Natural killer cell (primary cell): ENCODE measurements at regions not wholly inside any gene's neighbourhood (a gene's known extent, or its start where the extent isn't known, plus 50 kb on each side); places are given as distances from the start of the nearest gene placed in this dataset.

Experiments
- ATAC-seq, 3 donors: fragments of 150-1000 bp in 2 of 3; fragments of 200-7000 bp in 1 of 3; cut with Tn5 transposase; 1 replicate in 1 of 3; 2 replicates in 2 of 3; pipeline ENCODE4 v1.10.0; 2021; ENCODE audit warnings: mild to moderate bottlenecking in 2 of 3, moderate library complexity in 2 of 3
- DNase-seq, 2 donors: peaks; one replicate each; pipeline versions ENCODE4 v3.0.0 to v3.0.0-alpha.2; 2013 to 2021; ENCODE audit warnings: mixed read lengths in 1 of 2
- H3K27ac ChIP-seq: one replicate; pipeline ENCODE4 v1.5.1; 2013; ENCODE audit warnings: mild to moderate bottlenecking, low read length
- H3K27me3 ChIP-seq: one replicate; pipeline ENCODE4 v1.6.1; 2013; ENCODE audit warnings: low read length; ENCODE audit not compliant: control insufficient read depth, insufficient read depth
- H3K36me3 ChIP-seq: one replicate; pipeline ENCODE4 v1.6.1; 2013; ENCODE audit warnings: low read length; ENCODE audit not compliant: control insufficient read depth, insufficient read depth
- H3K4me1 ChIP-seq: one replicate; pipeline ENCODE4 v1.6.1; 2013; ENCODE audit warnings: low read length; ENCODE audit not compliant: control insufficient read depth, insufficient read depth
- H3K4me3 ChIP-seq: one replicate; pipeline ENCODE4 v1.5.1; 2013; ENCODE audit warnings: low read length
- H3K9me3 ChIP-seq: one replicate; pipeline ENCODE4 v1.6.1; 2013; ENCODE audit warnings: low read length; ENCODE audit not compliant: control insufficient read depth, insufficient read depth
- H3K27ac Mint-ChIP-seq, 2 donors: one replicate each; pipeline ENCODE4 v1.8.0; 2022; ENCODE audit warnings: mild to moderate bottlenecking in 2 of 2, mixed read lengths in 2 of 2, moderate library complexity in 1 of 2
- H3K27me3 Mint-ChIP-seq, 2 donors: one replicate each; pipeline ENCODE4 v1.8.0; 2022; ENCODE audit warnings: low read depth in 2 of 2, mixed read lengths in 2 of 2
- H3K36me3 Mint-ChIP-seq: one replicate; pipeline ENCODE4 v1.8.0; 2022; ENCODE audit warnings: mixed read lengths
- H3K4me1 Mint-ChIP-seq, 2 donors: one replicate each; pipeline ENCODE4 v1.8.0; 2022; ENCODE audit warnings: mixed read lengths in 2 of 2
- H3K4me3 Mint-ChIP-seq: one replicate; pipeline ENCODE4 v1.8.0; 2022; ENCODE audit warnings: mild to moderate bottlenecking, moderate library complexity, mixed read lengths
- H3K9me3 Mint-ChIP-seq, 2 donors: one replicate each; pipeline ENCODE4 v1.8.0; 2022; ENCODE audit warnings: mixed read lengths in 2 of 2
- WGBS: methylation state at CpG from one replicate; pipeline ENCODE4 v1.1.7; 2013; ENCODE audit warnings: missing lambda C conversion rate; ENCODE audit not compliant: insufficient coverage; 5-methylcytosine and 5-hydroxymethylcytosine counted together
- intact Hi-C: fragments of 100-400 bp; cut with micrococcal nuclease; formaldehyde crosslinking; loops from one replicate; pipeline ENCODE4 v1.14.2; 2022
- TF ChIP-seq, protein P1 (sequence below): fragments of 200-600 bp; IDR thresholded peaks from one replicate; pipeline ENCODE4 v1.8.0; 2022; ENCODE audit warnings: antibody characterized with exemption

DNA sequence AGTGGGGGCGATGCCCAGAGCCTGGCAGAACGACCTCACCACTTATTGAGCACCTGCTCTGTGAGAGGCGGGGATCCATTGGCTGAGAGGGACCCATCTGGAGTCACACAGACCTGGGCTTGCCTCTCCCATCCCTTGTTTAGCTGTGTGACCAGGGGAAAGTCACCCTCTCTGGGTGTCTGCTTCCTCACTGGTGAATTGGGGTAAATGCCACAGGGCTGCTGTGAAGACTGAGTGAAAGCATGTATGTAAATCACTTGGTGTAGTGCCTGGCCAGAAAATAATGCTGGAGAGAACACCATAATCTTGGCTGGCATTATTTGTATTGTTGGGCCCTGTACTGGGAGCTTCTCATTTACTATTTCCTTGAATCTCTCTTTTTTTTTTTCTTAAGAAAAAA lies 83.4 kb upstream of the PRL start:
- 90% methylated on average over 3 of the region's 3 CpGs for WGBS
- ATAC-seq (no peak), DNase-seq (no peak)
- H3K4me1 ChIP-seq = no peaks in the 10 kb centered on the region
- intact Hi-C loops = no loop called here
- H3K27me3 Mint-ChIP-seq = no peaks in the 10 kb centered on the region
- TF ChIP-seq, protein P1, sequence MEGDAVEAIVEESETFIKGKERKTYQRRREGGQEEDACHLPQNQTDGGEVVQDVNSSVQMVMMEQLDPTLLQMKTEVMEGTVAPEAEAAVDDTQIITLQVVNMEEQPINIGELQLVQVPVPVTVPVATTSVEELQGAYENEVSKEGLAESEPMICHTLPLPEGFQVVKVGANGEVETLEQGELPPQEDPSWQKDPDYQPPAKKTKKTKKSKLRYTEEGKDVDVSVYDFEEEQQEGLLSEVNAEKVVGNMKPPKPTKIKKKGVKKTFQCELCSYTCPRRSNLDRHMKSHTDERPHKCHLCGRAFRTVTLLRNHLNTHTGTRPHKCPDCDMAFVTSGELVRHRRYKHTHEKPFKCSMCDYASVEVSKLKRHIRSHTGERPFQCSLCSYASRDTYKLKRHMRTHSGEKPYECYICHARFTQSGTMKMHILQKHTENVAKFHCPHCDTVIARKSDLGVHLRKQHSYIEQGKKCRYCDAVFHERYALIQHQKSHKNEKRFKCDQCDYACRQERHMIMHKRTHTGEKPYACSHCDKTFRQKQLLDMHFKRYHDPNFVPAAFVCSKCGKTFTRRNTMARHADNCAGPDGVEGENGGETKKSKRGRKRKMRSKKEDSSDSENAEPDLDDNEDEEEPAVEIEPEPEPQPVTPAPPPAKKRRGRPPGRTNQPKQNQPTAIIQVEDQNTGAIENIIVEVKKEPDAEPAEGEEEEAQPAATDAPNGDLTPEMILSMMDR = no peak
- peaks cover 0 to 10% of the 10 kb centered on the region in 2 donors for H3K9me3 Mint-ChIP-seq
- no peak overlapping the region for H3K27ac Mint-ChIP-seq
- H3K36me3 ChIP-seq = no peaks in the 10 kb centered on the region
- no peaks in the 10 kb centered on the region for H3K36me3 Mint-ChIP-seq
- no peaks in the 10 kb centered on the region for H3K27me3 ChIP-seq
- H3K27ac ChIP-seq = no peak overlapping the region
- no peak overlapping the region for H3K4me3 ChIP-seq
- no peaks in the 10 kb centered on the region for H3K9me3 ChIP-seq
- H3K4me1 Mint-ChIP-seq = no peaks in the 10 kb centered on the region
- no peak overlapping the region for H3K4me3 Mint-ChIP-seq

DNA sequence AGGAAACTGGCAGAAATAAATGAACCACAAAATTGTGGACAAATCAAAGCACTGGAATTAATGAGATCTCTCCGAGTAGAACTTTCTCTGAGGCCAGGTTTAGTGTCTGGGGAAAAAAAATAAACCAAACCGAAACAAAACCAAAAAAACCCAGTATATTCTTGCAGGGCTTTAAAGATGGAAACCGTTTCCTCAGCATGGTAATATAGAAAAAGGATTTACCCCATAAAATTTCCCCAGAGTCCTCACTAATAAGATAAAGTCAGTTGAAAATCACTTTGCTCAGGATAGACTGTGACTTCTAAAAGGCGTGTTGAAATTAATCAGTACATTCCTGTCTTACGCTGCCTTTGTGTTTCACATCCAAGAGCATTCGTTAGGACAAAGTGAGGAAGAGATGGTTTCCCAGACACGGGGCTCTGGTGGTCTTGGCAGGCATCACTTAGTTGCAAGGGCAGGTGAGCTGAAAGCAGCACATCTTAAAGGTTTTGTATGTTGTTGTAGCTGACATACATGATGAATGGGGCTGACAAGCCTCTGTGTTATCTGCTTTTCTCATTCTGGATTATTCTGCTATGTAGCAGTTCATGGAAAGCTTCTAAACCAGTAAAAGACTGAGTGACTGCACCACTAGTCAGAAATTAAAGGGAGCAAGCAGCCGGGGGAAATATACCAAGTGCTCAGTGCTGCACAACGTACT lies 85.2 kb upstream of the PRL start:
- WGBS = 90% methylated on average over 6 of the region's 9 CpGs
- Histone ChIP-seq H3K4me3 (no peak overlapping the region), H3K27ac (no peak overlapping the region), H3K9me3 (no peaks in the 10 kb centered on the region), H3K27me3 (no peaks in the 10 kb centered on the region), H3K4me1 (no peaks in the 10 kb centered on the region), H3K36me3 (no peaks in the 10 kb centered on the region)
- H3K4me3 Mint-ChIP-seq = no peak overlapping the region
- H3K27ac Mint-ChIP-seq = no peak overlapping the region
- DNase-seq (no peak), ATAC-seq (no peak)
- intact Hi-C loops = no loop called here
- no peaks in the 10 kb centered on the region for H3K4me1 Mint-ChIP-seq
- no peaks in the 10 kb centered on the region for H3K36me3 Mint-ChIP-seq
- H3K9me3 Mint-ChIP-seq = peaks cover 4 to 10% of the 10 kb centered on the region in 2 donors
- H3K27me3 Mint-ChIP-seq = no peaks in the 10 kb centered on the region
- TF ChIP-seq, protein P1 = no peak

DNA sequence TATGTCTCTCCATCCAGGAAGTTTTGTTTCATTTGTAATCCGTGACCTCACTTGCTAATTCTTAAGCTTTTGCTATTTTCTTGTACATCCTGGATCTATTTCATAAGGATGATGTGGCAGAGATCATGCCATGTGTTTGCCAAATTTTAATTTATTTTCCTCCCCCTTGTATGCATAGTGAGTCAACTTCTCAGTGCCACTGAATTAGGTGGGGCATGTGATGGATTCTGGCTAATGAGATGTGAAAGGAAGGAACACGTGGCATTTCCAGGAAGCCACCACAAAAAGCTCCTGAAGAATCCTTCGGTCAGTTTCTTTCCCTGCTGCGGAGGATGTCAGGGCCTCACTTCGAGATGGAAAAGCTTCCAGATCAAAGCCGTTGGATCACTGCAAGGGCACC lies 86.2 kb upstream of the PRL start:
- peaks cover 4 to 7% of the 10 kb centered on the region in 2 donors for H3K9me3 Mint-ChIP-seq

More for the DNA sequence above, 86.2 kb upstream of the PRL start:
- H3K27me3 ChIP-seq = no peaks in the 10 kb centered on the region
- ATAC-seq (no peak), DNase-seq (no peak)
- H3K4me1 ChIP-seq = no peaks in the 10 kb centered on the region
- H3K27ac Mint-ChIP-seq = no peak overlapping the region
- H3K36me3 ChIP-seq = no peaks in the 10 kb centered on the region
- no peaks in the 10 kb centered on the region for H3K27me3 Mint-ChIP-seq
- no peak overlapping the region for H3K4me3 Mint-ChIP-seq
- no peaks in the 10 kb centered on the region for H3K36me3 Mint-ChIP-seq
- H3K4me3 ChIP-seq = no peak overlapping the region
- no peak overlapping the region for H3K27ac ChIP-seq
- WGBS = 87% methylated on average over 5 of the region's 6 CpGs
- intact Hi-C loops = no loop called here
- TF ChIP-seq, protein P1 = no peak
- no peaks in the 10 kb centered on the region for H3K4me1 Mint-ChIP-seq
- H3K9me3 ChIP-seq = no peaks in the 10 kb centered on the region
